A673 (cell line): ENCODE measurements at regions not wholly inside any gene's neighbourhood (a gene's known extent, or its start where the extent isn't known, plus 50 kb on each side); places are given as distances from the start of the nearest gene placed in this dataset.

Experiments used
- BruUV-seq: library from RNA; stranded (reverse); fragments of 400-500 nt; replicated peaks from 2 replicates; lab custom pipeline; 2021; lab: Mats Ljungman, UMichigan
- CTCF ChIA-PET: fragments of 300-600 bp; sonication (Branson Sonifier 250); formaldehyde crosslinking; loops from one replicate; lab custom pipeline; 2022; ENCODE audit warnings: antibody characterized with exemption; lab: Charles Lee
- POLR2A ChIA-PET: fragments of 300-600 bp; sonication (Branson Sonifier 250); formaldehyde crosslinking; loops from one replicate; lab custom pipeline; 2022; ENCODE audit warnings: antibody characterized with exemption; ENCODE audit not compliant: low non-redundant PET; lab: Charles Lee
- DNase-seq: peaks from one replicate; pipeline ENCODE4 v3.0.0-alpha.2; 2015; ENCODE audit warnings: low spot score
- H3K27ac ChIP-seq: fragments of 200-600 bp; sonication (generic); 2 replicates; pipeline ENCODE4 v1.5.1; 2016; ENCODE audit warnings: mixed run types, low read depth, mild to moderate bottlenecking, mixed read lengths, antibody characterized with exemption, low read length; ENCODE audit not compliant: poor library complexity, severe bottlenecking
- H3K27me3 ChIP-seq: fragments of 200-600 bp; sonication (generic); replicated peaks from 2 replicates; pipeline ENCODE4 v1.6.1; 2017; ENCODE audit warnings: mixed run types, low read depth, mild to moderate bottlenecking, mixed read lengths, antibody characterized with exemption, low read length; ENCODE audit not compliant: insufficient read depth, poor library complexity
- H3K36me3 ChIP-seq: fragments of 200-600 bp; sonication (generic); 2 replicates; pipeline ENCODE4 v1.6.1; 2016; ENCODE audit warnings: mixed run types, mild to moderate bottlenecking, mixed read lengths, antibody characterized with exemption, low read length; ENCODE audit not compliant: insufficient read depth, poor library complexity, severe bottlenecking
- H3K4me1 ChIP-seq: fragments of 200-600 bp; sonication (generic); 2 replicates; pipeline ENCODE4 v1.6.1; 2017; ENCODE audit warnings: mixed run types, mild to moderate bottlenecking, mixed read lengths, antibody characterized with exemption, low read length; ENCODE audit not compliant: insufficient read depth, poor library complexity, severe bottlenecking
- H3K4me3 ChIP-seq: fragments of 200-600 bp; sonication (generic); 2 replicates; pipeline ENCODE4 v1.5.1; 2016; ENCODE audit warnings: low read depth, mixed run types, mild to moderate bottlenecking, mixed read lengths, low read length; ENCODE audit not compliant: poor library complexity, severe bottlenecking
- H3K9me3 ChIP-seq: fragments of 200-600 bp; sonication (generic); 2 replicates; pipeline ENCODE4 v1.6.1; 2016; ENCODE audit warnings: mixed run types, low read depth, mild to moderate bottlenecking, mixed read lengths, antibody characterized with exemption, low read length; ENCODE audit not compliant: poor library complexity, severe bottlenecking
- EZH2 ChIP-seq: fragments of 200-600 bp; sonication (generic); IDR thresholded peaks from 2 replicates; pipeline ENCODE4 v1.6.1; 2017; ENCODE audit warnings: borderline replicate concordance, low read depth, mild to moderate bottlenecking, mixed read lengths, antibody characterized with exemption, low read length; ENCODE audit not compliant: poor library complexity, severe bottlenecking
- intact Hi-C: fragments of 100-400 bp; cut with micrococcal nuclease; formaldehyde crosslinking; loops from one replicate; pipeline ENCODE4 v1.10.0; 2022; ENCODE audit not compliant: unreplicated experiment
- TF ChIP-seq, protein P1 (sequence below): fragments of 300-800, 200-600 bp; sonication (generic); conservative IDR thresholded peaks from 2 replicates; pipeline ENCODE4 v1.5.1; 2017; ENCODE audit warnings: low read depth, mild to moderate bottlenecking, antibody characterized with exemption, low read length, moderate library complexity, mixed read lengths

DNA sequence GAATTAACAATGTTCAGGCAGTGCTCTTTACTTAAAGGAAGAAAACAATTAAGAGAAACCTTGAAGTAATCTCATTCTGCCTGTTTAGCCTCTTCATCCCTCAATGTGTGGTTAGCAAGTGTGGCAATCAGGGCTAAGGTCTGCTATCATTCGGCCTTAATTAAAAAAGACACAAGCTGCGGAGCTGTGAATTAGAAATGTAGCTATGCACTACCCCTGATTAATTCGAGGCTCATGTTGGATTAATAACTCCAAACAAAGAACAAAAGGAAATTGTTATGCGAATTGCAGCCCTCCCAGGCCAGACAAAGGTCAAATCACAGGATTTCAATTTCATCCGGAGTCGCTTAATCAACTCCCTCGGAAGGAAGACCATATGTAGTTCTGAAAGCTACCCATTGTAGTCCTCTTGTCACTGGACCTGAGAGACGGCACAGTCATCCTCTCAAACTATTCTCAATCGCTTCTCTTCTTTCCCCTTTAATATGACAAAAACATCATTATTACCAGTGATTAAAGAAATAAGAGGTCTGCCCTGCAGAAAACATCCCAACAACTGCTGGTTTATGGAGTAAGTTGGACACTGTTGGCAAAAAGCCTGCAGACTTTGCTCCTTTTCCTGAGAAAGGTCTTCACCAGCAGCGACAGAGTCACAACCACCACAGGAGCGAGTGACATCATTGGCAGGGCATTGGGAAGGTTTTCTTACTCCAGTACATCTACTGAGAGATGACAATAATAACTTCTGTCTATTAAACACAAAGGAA, 71.1 kb upstream of the SOX5 start:
- POLR2A ChIA-PET: no interaction called here
- Histone ChIP-seq H3K36me3 (no peaks in the 10 kb centered on the region), H3K4me3 (no peak overlapping the region), H3K27me3 (no peaks in the 10 kb centered on the region), H3K4me1 (peaks cover 4% of the 10 kb centered on the region), H3K27ac (no peak overlapping the region), H3K9me3 (no peaks in the 10 kb centered on the region)
- CTCF ChIA-PET: no interaction called here
- no TSS peak for BruUV-seq
- intact Hi-C loops: no loop called here
- TF ChIP-seq, protein P1, sequence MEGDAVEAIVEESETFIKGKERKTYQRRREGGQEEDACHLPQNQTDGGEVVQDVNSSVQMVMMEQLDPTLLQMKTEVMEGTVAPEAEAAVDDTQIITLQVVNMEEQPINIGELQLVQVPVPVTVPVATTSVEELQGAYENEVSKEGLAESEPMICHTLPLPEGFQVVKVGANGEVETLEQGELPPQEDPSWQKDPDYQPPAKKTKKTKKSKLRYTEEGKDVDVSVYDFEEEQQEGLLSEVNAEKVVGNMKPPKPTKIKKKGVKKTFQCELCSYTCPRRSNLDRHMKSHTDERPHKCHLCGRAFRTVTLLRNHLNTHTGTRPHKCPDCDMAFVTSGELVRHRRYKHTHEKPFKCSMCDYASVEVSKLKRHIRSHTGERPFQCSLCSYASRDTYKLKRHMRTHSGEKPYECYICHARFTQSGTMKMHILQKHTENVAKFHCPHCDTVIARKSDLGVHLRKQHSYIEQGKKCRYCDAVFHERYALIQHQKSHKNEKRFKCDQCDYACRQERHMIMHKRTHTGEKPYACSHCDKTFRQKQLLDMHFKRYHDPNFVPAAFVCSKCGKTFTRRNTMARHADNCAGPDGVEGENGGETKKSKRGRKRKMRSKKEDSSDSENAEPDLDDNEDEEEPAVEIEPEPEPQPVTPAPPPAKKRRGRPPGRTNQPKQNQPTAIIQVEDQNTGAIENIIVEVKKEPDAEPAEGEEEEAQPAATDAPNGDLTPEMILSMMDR: no peak
- TF ChIP-seq EZH2: no peak
- DNase-seq: no peak

DNA sequence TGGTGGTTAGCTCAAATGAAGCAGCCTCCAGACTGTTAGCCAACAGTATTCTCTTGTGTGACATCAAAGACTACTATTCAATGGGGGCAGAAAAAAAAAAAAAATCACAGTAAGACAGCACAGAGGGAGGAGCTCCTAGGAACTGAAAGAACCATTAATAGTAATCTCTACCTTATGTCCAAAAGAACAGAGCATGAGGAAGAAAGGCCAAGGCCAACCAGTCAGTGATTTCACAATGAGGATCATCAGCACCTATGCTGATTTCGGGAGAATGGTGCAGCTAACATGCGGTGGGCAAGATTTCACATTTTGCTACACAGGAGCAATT, 66.3 kb upstream of the SOX5 start:
- Histone ChIP-seq H3K9me3 (no peaks in the 10 kb centered on the region), H3K4me3 (no peak overlapping the region), H3K27ac (no peak overlapping the region), H3K4me1 (no peaks in the 10 kb centered on the region), H3K36me3 (no peaks in the 10 kb centered on the region), H3K27me3 (no peaks in the 10 kb centered on the region)
- ChIA-PET CTCF (no interaction called here), POLR2A (no interaction called here)
- TF ChIP-seq EZH2: no peak
- TF ChIP-seq, protein P1: no peak
- intact Hi-C loops: loop anchor here (10.0 kb wide), 1 partner anchor 289 kb away; no protein-coding TSS in a partner anchor
- no TSS peak for BruUV-seq
- no peak for DNase-seq

DNA sequence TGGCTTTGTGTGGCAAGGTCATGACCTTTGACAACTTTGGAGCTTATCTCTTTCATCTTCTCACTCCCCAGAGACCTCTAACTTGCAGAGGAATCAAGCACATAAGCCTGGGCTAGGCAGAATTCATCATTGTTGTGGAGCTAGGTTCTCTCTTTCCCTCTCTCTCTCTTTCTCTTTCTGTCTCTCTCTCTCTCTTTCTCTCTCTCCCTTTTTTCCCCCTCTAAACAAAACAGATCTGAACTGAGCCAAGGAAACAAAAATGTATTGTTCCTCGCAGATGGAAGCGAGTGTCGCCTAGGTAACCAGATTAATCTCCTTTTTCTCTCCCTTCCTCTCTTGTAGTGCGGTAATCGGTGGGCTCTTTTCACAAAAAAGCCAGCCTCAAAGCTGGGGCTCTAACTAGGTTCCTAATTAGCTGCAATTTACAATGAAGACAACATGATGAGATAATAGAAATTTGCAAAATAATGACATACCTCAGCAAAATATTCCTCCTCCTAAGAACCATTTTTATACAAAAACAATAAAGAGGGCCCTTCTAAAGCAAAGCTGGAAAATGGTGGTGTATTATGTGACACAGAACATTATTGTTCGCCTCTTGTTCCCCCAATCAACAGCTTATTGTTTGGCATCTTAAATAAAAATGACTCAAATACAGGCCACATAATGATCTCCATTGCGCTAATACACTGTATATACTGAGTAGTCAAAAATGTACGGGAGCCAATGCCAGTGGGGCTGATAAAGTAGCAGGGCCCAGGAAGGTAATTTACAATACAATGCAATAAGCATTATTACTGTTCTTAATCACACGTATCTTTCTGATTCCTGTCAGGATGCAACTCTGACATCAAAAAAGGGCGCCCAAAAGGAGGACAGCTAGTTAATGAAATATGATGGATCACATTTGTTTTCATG, 65.7 kb upstream of the SOX5 start:
- TF ChIP-seq, protein P1: no peak
- TF ChIP-seq EZH2: no peak
- H3K36me3 ChIP-seq: no peaks in the 10 kb centered on the region
- no peaks in the 10 kb centered on the region for H3K27me3 ChIP-seq
- ChIA-PET POLR2A (no interaction called here), CTCF (no interaction called here)
- intact Hi-C loops: loop anchor here (5.0 to 10.0 kb wide), 2 partner anchors 290 to 762 kb away; no protein-coding TSS in a partner anchor
- no peak overlapping the region for H3K27ac ChIP-seq
- BruUV-seq: no TSS peak
- no peaks in the 10 kb centered on the region for H3K9me3 ChIP-seq
- no peaks in the 10 kb centered on the region for H3K4me1 ChIP-seq
- DNase-seq: no peak
- H3K4me3 ChIP-seq: no peak overlapping the region
